NB4 (cell line): ENCODE measurements at regions not wholly inside any gene's neighbourhood (a gene's known extent, or its start where the extent isn't known, plus 50 kb on each side); places are given as distances from the start of the nearest gene placed in this dataset.

Experiments used
- POLR2A ChIP-seq: IDR thresholded peaks from 2 replicates; pipeline ENCODE4 v1.6.1; 2011; ENCODE audit warnings: mild to moderate bottlenecking; ENCODE audit not compliant: insufficient read length; ENCODE audit errors: extremely low read depth
- TF ChIP-seq, protein P1 (sequence below): IDR thresholded peaks from one replicate; pipeline ENCODE4 v1.5.1; 2012; ENCODE audit warnings: low read depth, low read length

DNA sequence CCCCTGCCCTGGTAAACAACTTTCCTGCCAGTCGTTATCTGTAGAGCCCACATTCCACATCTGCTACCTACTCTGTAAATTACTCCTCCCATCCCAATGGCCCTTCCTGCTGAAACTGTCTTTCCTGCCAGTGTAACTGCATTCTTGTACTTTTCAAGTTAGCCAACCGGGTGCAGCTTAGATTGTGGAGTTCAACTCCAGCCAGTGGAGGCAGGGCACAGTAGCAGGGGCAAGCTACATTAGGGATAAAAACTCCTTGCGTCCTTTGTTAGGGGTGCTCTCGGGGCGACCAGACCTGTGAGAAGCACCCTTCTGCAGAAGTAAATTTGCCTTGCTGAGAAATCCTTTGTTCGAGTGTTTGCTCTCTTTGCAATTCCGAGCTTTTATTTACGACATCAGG, 639.0 kb upstream of the TYRP1 start:
- no peak for TF ChIP-seq POLR2A
- TF ChIP-seq, protein P1, sequence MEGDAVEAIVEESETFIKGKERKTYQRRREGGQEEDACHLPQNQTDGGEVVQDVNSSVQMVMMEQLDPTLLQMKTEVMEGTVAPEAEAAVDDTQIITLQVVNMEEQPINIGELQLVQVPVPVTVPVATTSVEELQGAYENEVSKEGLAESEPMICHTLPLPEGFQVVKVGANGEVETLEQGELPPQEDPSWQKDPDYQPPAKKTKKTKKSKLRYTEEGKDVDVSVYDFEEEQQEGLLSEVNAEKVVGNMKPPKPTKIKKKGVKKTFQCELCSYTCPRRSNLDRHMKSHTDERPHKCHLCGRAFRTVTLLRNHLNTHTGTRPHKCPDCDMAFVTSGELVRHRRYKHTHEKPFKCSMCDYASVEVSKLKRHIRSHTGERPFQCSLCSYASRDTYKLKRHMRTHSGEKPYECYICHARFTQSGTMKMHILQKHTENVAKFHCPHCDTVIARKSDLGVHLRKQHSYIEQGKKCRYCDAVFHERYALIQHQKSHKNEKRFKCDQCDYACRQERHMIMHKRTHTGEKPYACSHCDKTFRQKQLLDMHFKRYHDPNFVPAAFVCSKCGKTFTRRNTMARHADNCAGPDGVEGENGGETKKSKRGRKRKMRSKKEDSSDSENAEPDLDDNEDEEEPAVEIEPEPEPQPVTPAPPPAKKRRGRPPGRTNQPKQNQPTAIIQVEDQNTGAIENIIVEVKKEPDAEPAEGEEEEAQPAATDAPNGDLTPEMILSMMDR = no peak
